ENCODE measurements at regions not wholly inside any gene's neighbourhood (a gene's known extent, or its start where the extent isn't known, plus 50 kb on each side); places are given as distances from the start of the nearest gene placed in this dataset.

DNA sequence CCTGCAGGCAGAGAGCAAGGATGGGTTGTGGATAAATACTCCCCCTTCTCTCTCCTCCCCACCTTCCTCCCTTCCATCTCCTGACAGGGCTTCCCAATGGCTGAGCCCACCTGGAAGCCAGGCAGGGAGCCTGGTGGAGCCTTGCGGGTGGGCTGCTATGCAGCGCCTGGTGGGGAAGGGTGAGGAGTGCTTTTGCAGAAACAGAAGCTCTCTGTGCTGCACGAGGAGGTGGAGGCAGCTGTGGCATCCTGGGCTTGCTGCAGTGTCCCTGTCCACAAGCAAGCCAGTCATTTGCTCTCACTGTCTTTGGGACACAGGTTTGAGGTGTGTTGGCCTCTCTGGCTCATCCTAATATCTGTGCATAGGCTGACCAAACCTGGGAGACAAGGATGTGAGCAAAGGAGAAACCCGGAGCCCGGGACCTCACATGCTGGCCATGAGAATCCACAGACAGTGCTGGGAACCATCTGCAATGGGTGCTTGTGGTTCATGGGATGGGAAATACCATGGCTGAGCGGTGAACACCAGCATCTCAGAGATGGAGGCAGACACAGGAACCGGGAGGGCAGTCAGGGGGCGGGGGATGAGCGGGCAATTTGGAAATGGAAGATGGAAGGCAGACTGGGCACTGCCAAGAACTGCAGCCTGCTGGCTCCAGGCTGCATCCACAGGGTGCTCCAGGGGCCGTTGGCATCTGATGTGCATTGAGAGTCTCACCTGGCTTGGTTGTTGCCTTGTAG lies 364.2 kb downstream of the GLRX3 start:
- H3K27ac ChIP-seq, result no peak overlapping the region
- WGBS, 4 donors, result 77 to 82% (median 78%) methylated on average over 10 of the region's 10 CpGs
- H3K4me1 ChIP-seq, result no peaks in the 10 kb centered on the region
- DNase-seq (peak in 2 of 5 donors; percentile 17 to 18), ATAC-seq (no peak)
- no peak overlapping the region for H3K4me3 ChIP-seq
- H3K36me3 ChIP-seq, result no peaks in the 10 kb centered on the region
- TF ChIP-seq POLR2A (IDR thresholded peaks at IDR 0.05), result no peak
- TF ChIP-seq, protein P1, sequence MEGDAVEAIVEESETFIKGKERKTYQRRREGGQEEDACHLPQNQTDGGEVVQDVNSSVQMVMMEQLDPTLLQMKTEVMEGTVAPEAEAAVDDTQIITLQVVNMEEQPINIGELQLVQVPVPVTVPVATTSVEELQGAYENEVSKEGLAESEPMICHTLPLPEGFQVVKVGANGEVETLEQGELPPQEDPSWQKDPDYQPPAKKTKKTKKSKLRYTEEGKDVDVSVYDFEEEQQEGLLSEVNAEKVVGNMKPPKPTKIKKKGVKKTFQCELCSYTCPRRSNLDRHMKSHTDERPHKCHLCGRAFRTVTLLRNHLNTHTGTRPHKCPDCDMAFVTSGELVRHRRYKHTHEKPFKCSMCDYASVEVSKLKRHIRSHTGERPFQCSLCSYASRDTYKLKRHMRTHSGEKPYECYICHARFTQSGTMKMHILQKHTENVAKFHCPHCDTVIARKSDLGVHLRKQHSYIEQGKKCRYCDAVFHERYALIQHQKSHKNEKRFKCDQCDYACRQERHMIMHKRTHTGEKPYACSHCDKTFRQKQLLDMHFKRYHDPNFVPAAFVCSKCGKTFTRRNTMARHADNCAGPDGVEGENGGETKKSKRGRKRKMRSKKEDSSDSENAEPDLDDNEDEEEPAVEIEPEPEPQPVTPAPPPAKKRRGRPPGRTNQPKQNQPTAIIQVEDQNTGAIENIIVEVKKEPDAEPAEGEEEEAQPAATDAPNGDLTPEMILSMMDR (IDR thresholded peaks at IDR 0.05), result no peak
- intact Hi-C loops (cut with DNase I), result no loop called here
- no peaks in the 10 kb centered on the region for H3K27me3 ChIP-seq
- peaks cover 0 to 17% (median 0%) of the 10 kb centered on the region in 12 donors for H3K9me3 ChIP-seq

DNA sequence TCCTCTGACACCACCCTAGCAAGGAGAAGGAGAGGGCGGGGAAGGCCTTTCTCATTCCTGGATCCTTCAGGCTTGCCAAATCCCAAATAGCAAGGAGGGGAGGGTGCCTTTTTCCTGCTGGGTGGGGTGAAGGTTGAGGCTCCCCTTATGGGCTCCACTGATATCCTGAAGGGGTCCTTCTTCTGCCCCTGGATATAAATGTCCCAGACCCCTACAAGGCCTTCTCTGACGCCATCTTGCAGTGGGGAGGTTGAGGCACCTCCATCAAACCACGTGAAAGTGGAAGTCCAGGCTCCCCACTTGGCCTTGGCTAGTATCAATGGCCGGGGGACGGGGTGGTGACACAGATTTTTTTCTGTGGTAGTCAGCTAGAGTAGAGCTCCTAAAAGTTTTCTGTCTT lies 371.3 kb downstream of the GLRX3 start:
- no peak for ATAC-seq
- DNase-seq, result no peak

DNA sequence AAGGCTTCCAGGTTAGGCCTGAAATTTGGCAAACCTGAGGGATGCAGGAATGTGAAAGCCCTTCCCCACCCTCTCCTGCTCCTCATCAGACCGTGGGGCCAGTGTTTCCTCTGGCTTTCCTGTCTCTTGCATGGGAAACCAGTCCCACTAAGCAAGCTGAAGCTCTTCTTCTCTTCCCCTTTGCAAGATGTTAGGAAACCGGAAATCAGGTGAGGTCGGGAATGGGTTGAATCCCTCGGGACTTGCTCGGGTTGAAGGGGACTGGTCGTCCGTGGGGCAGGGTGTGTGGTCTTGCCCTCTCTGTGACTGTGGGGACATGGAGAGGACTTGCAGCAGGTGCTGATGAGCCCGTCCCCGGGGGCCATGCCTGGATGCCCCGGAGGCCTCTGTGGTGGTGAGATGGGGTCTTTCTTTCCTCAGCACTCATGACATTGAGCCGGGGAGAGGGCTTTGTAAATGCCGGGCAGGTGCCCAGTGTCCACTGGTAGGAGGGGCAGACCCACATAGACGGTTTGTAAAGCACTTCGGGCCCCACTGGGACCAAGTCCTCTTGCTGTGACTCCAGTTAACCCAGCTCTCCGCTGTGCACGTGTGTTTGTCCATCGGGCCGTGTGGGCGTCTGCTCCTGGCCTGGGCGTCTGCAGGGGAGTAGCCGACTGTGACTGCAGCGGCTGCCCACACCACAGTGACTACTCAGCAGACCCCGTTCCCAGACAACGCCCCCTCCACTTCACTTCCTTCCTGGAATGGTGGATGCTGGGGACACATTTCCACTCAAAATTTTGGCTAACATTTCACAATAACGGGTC lies 373.9 kb downstream of the GLRX3 start:
- H3K27ac ChIP-seq, result no peak overlapping the region
- H3K4me3 ChIP-seq, result no peak overlapping the region
- no peaks in the 10 kb centered on the region for H3K36me3 ChIP-seq
- H3K27me3 ChIP-seq, result peaks cover 0 to 55% (median 0%) of the 10 kb centered on the region in 9 donors
- no peaks in the 10 kb centered on the region for H3K4me1 ChIP-seq
- intact Hi-C loops (cut with DNase I), result no loop called here
- ATAC-seq (peak in 1 of 4 donors; percentile 29), DNase-seq (no peak)
- WGBS, 4 donors, result 70 to 79% (median 77%) methylated on average over 21 to 25 of the region's 25 CpGs
- H3K9me3 ChIP-seq, result peaks cover 0 to 10% (median 0%) of the 10 kb centered on the region in 12 donors
- TF ChIP-seq, protein P1 (IDR thresholded peaks at IDR 0.05), result no peak
- TF ChIP-seq POLR2A (IDR thresholded peaks at IDR 0.05), result no peak

More for the DNA sequence above, 371.3 kb downstream of the GLRX3 start:
- no peaks in the 10 kb centered on the region for H3K4me1 ChIP-seq
- no peak overlapping the region for H3K4me3 ChIP-seq
- intact Hi-C loops (cut with DNase I), result no loop called here
- peaks cover 0 to 38% (median 0%) of the 10 kb centered on the region in 9 donors for H3K27me3 ChIP-seq
- WGBS, 4 donors, result 60 to 93% (median 65%) methylated on average over 4 to 5 of the region's 5 CpGs
- H3K27ac ChIP-seq, result no peak overlapping the region
- H3K36me3 ChIP-seq, result no peaks in the 10 kb centered on the region
- H3K9me3 ChIP-seq, result peaks cover 0 to 23% (median 2%) of the 10 kb centered on the region in 12 donors
- TF ChIP-seq POLR2A (IDR thresholded peaks at IDR 0.05), result no peak
- TF ChIP-seq, protein P1 (IDR thresholded peaks at IDR 0.05), result no peak

DNA sequence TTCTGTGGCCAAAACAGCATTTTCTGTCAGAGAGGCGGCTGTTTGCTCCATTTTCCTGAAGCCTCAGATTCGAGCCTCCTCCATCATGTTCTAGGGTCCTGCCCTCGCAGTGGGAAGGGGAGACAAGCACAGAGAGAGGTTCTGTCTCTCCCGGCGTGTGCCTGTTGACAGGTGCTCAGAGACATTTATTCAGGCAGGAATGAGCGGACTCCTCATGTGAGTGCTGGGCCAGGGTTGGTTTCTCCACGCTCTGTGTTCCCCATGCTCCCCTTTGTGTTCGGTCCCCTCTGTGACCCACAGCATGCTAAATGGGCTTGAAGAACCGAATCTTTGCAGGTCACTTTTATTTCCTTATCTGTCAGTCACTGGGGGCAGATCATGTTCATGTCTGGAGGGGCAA lies 374.6 kb downstream of the GLRX3 start:
- peaks cover 0 to 4% (median 0%) of the 10 kb centered on the region in 12 donors for H3K9me3 ChIP-seq
- H3K27me3 ChIP-seq, result peaks cover 0 to 55% (median 0%) of the 10 kb centered on the region in 9 donors
- no peak for DNase-seq
- TF ChIP-seq, protein P1 (IDR thresholded peaks at IDR 0.05), result no peak
- no peak for TF ChIP-seq POLR2A (IDR thresholded peaks at IDR 0.05)
- no peaks in the 10 kb centered on the region for H3K4me1 ChIP-seq
- 64 to 74% (median 70%) methylated on average over 9 of the region's 9 CpGs for WGBS, 4 donors
- H3K4me3 ChIP-seq, result no peak overlapping the region
- no peak overlapping the region for H3K27ac ChIP-seq
- intact Hi-C loops (cut with DNase I), result no loop called here
- ATAC-seq, result no peak
- no peaks in the 10 kb centered on the region for H3K36me3 ChIP-seq
